Psoas muscle (tissue), 7 donors: ENCODE measurements at regions not wholly inside any gene's neighbourhood (a gene's known extent, or its start where the extent isn't known, plus 50 kb on each side); places are given as distances from the start of the nearest gene placed in this dataset.
"Not testable (repeated sequence)": the region's sequence is repeated elsewhere in the genome, so short reads cannot be mapped to it uniquely, and the experiment has no call there.

Experiments used
- ATAC-seq, 4 donors: fragments of 200-7000 bp; cut with Tn5 transposase; one replicate each; pipeline ENCODE4 v1.9.1; 2020; ENCODE audit warnings: moderate library complexity in 3 of 4, mild to moderate bottlenecking in 2 of 4
- DNase-seq, 2 donors: peaks; one replicate each; pipeline ENCODE4 v3.0.0-alpha.2; 2020
- H3K27ac ChIP-seq: fragments of 200-600 bp; one replicate; pipeline ENCODE4 v1.8.0; 2022
- H3K27me3 ChIP-seq, 3 donors: fragments of 200-600 bp in 1 of 3; one replicate each; pipeline versions ENCODE4 v1.6.1 to v1.8.0; 2013 to 2022; ENCODE audit warnings: low read length in 2 of 3, mild to moderate bottlenecking in 2 of 3, moderate library complexity in 1 of 3; ENCODE audit not compliant: insufficient read depth in 3 of 3
- H3K36me3 ChIP-seq, 2 donors: fragments of 200-600 bp in 1 of 2; one replicate each; pipeline versions ENCODE4 v1.6.1 to v1.8.0; 2013 to 2022; ENCODE audit warnings: low read depth in 1 of 2, mild to moderate bottlenecking in 1 of 2, moderate library complexity in 1 of 2; ENCODE audit not compliant: insufficient read depth in 1 of 2
- H3K4me1 ChIP-seq: fragments of 200-600 bp; one replicate; pipeline ENCODE4 v1.8.0; 2022
- H3K4me3 ChIP-seq: fragments of 200-600 bp; one replicate; pipeline ENCODE4 v1.8.0; 2022; ENCODE audit warnings: mild to moderate bottlenecking
- H3K9me3 ChIP-seq: fragments of 200-600 bp; one replicate; pipeline ENCODE4 v1.8.0; 2022
- CTCF ChIP-seq: fragments of 200-600 bp; IDR thresholded peaks from one replicate; pipeline ENCODE4 v1.8.0; 2022; ENCODE audit warnings: antibody characterized with exemption
- WGBS, 3 donors: extraction: QIAGEN DNeasy Blood & Tissue Kit; methylation state at CpG; one replicate each; pipeline versions ENCODE4 v1.1.6 to v1.1.7; 2013; 5-methylcytosine and 5-hydroxymethylcytosine counted together
- intact Hi-C, 2 donors: fragments of 100-400 bp; cut with DNase I; formaldehyde crosslinking; loops; one replicate each; pipeline versions ENCODE4 v1.11.0 to v1.14.2; 2022
- donor health status: healthy with polysubstance abuse.
- donor health status: DM: no; HTN: no; CAD: no; lungs with moderate emphysema.
- donor health status: Bipolar disorder and iron deficiency.
- donor health status: healthy.
- donor health status: DM: yes; HTN: yes; CAD: no.
- donor health status: DM: no; HTN: no; CAD: no.
- donor health status: DM: yes; HTN: yes; CAD: no.

- no peak for TF ChIP-seq CTCF
- H3K4me1 ChIP-seq, result no peaks in the 10 kb centered on the region
- H3K27me3 ChIP-seq, result no peaks in the 10 kb centered on the region
- no peak overlapping the region for H3K4me3 ChIP-seq
- H3K9me3 ChIP-seq, result no peaks in the 10 kb centered on the region
- ATAC-seq, result no peak
- H3K36me3 ChIP-seq, result no peaks in the 10 kb centered on the region
- 44 to 66% (median 45%) methylated on average over 2 of the region's 2 CpGs for WGBS, 3 donors
- intact Hi-C loops, result no loop called here
- DNase-seq, result no peak
- no peak overlapping the region for H3K27ac ChIP-seq
These were observed 476.5 kb downstream of the PLK2 start for GRCh38 chr5:57983426-57983825.

- TF ChIP-seq CTCF, result no peak
- intact Hi-C loops, result no loop called here
- no peak overlapping the region for H3K4me3 ChIP-seq
- H3K36me3 ChIP-seq, result no peaks in the 10 kb centered on the region
- H3K27me3 ChIP-seq, result no peaks in the 10 kb centered on the region
- H3K27ac ChIP-seq, result no peak overlapping the region
- no peak for DNase-seq
- H3K4me1 ChIP-seq, result no peaks in the 10 kb centered on the region
- 93 to 97% (median 93%) methylated on average over 3 of the region's 3 CpGs for WGBS, 3 donors
- ATAC-seq, result no peak
- H3K9me3 ChIP-seq, result no peaks in the 10 kb centered on the region
These were observed 480.2 kb downstream of the PLK2 start for GRCh38 chr5:57979671-57980070.

GRCh38 chr5:57976506-57976905, 483.4 kb downstream of the PLK2 start:
- Histone ChIP-seq H3K9me3 (no peaks in the 10 kb centered on the region), H3K4me3 (no peak overlapping the region), H3K27me3 (no peaks in the 10 kb centered on the region), H3K36me3 (no peaks in the 10 kb centered on the region), H3K4me1 (no peaks in the 10 kb centered on the region), H3K27ac (no peak overlapping the region)
- 31 to 47% (median 31%) methylated on average over 2 of the region's 2 CpGs for WGBS, 3 donors
- ATAC-seq, result no peak
- no peak for TF ChIP-seq CTCF
- no peak for DNase-seq
- intact Hi-C loops, result no loop called here

- H3K4me1 ChIP-seq, H3K36me3 ChIP-seq, H3K4me3 ChIP-seq, H3K27ac ChIP-seq, DNase-seq, ATAC-seq, intact Hi-C loops, H3K9me3 ChIP-seq, H3K27me3 ChIP-seq: not testable (repeated sequence)
- WGBS, 3 donors, result 88 to 94% (median 93%) methylated on average over 7 of the region's 7 CpGs
These were observed 487.8 kb downstream of the PLK2 start for GRCh38 chr5:57972099-57972498.

- DNase-seq (no peak), ATAC-seq (no peak)
- Histone ChIP-seq H3K9me3 (peaks cover 13% of the 10 kb centered on the region), H3K4me3 (no peak overlapping the region), H3K27me3 (no peaks in the 10 kb centered on the region), H3K27ac (no peak overlapping the region), H3K36me3 (no peaks in the 10 kb centered on the region), H3K4me1 (no peaks in the 10 kb centered on the region)
- intact Hi-C loops, result no loop called here
- 88 to 90% (median 90%) methylated on average over 1 of the region's 1 CpG for WGBS, 3 donors
- no peak for TF ChIP-seq CTCF
These were observed 478.0 kb upstream of the ACTBL2 start for GRCh38 chr5:57960569-57960968.
